NCI-H2029 (cell line): ENCODE measurements at regions not wholly inside any gene's neighbourhood (a gene's known extent, or its start where the extent isn't known, plus 50 kb on each side); places are given as distances from the start of the nearest gene placed in this dataset.
A peak's percentile ranks its signal among the peaks of the same experiment; 100 is the strongest.
"Not testable (repeated sequence)": the region's sequence is repeated elsewhere in the genome, so short reads cannot be mapped to it uniquely, and the experiment has no call there.

Experiments
- DNase-seq: peaks from one replicate; lab custom pipeline; 2025; lab: John Stamatoyannopoulos, UW

DNA sequence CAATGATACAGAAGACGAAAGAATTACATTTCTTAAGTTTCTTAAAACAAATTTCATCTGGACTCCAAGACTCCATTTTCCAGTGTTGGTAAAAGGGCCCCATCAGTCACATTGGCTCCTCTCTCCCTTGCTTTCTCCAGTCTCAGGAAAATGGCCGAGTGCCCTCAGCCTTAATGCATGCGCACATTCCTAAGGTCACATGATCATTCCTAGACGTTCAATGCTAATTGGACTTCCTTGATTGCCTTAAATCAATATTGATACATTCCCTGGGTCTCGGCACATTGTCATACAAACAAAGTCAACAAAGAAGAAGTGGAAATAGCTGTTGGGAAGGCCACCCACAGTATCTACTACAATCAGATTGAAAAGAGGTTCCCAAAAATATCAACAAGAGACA lies 413.6 kb upstream of the GRAMD2B start:
- DNase-seq = no peak

- not testable (repeated sequence) for DNase-seq
Observed at GRCh38 chr5:126011526-126011925, 411.7 kb upstream of the GRAMD2B start.

- DNase-seq = no peak
Observed at GRCh38 chr5:126014676-126015075, 408.5 kb upstream of the GRAMD2B start.

- no peak for DNase-seq
Observed at GRCh38 chr5:126015235-126016181, 407.7 kb upstream of the GRAMD2B start.

GRCh38 chr5:126016256-126016655 lies 407.0 kb upstream of the GRAMD2B start:
- DNase-seq = peak; percentile 12

DNA sequence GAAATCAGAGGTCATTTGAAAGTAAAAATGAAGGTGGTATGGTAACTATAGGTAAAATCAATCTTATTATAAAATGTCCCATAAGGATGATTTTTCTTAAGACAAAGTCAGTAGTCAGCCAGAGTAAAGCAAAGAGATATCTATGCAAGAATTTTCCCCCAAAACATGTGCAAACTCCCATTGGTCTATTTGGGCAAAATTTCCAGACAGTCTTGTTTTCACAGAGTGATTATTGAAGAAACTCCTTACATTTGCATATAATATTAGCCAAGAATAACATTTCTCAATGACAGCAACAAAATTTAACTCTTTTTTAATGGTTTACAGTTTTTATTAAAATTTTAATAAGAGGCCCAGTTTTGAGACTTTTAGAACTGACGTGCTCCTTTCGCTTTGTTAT lies 406.1 kb upstream of the GRAMD2B start:
- no peak for DNase-seq

- no peak for DNase-seq
Observed at GRCh38 chr5:126020770-126021169, 402.4 kb upstream of the GRAMD2B start.

DNA sequence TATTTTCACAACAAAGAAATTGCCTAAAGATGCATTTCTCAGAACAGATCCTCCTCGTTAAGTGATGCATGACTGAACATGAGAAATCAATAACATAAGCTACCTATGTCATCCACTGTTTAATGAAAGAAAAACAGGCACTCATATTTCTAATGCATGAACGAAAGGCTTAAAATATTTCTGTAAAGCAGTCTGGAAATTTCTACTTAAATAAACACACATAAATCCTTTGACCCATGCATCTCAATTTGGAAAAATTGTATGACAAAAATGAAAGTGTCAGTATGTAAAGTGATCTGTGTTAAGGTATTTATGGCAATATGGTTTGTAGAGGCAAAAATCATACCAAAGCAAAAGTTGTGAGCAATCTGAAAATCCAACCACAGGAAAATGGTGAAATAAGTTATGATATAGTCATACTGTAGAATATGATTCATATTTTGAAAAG lies 399.2 kb upstream of the GRAMD2B start:
- DNase-seq = no peak

DNA sequence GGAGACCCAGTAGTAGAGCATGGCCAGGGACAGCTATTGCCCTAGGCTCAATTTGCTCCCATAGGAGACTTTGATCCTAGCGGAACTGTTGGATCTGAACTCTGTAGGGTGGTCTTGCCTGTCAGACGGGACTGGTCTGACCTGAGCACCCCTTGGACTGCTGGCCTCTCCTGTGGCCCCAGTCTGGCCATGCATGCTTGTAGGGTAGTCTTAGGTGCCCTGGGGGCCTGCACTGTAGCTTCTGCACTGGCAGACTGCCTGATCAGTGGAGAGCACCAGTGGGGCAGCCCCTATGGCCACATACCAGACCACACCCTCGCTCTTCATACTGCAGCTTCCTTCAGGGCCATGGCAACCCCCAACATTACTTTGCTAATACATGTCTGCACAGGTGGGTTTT lies 396.1 kb upstream of the GRAMD2B start:
- DNase-seq = no peak

DNA sequence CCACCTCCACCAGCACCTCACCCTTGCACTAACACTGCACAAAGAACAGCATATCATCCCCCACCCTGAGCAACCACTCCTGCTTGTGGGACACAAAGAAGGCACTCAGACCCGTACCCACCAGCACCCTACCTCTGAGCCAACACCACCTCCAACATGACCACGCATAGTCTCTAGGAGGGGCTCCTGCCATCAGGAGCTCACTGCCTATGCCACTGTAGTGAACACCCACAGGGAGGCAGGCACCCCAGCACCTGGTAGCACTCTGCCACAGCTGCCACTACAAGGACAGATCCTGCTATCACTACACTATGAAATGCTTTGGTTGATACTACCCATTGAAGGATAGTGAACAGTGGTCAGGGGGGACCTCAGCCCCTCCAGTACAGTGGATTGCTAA lies 395.6 kb upstream of the GRAMD2B start:
- no peak for DNase-seq

DNA sequence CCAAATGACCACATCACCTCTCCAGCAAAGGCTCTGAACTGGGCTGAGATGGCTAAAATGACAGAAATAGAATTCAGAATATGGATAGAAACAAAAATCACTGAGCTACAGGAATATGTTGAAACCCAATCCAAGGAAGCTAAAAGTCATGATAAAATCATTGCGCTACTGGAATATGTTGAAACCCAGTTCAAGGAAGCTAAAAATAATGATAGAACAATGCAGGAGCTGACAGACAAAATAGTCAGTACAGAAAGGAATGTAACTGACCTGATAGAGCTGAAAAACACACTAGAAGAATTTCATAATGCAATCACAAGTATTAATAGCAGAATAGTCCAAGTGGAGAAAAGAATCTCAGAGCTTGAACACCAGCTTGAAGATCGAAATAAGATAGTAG lies 394.9 kb upstream of the GRAMD2B start:
- no peak for DNase-seq

GRCh38 chr5:126029282-126029681 lies 393.9 kb upstream of the GRAMD2B start:
- not testable (repeated sequence) for DNase-seq

- no peak for DNase-seq
Observed at GRCh38 chr5:126030698-126031097, 392.5 kb upstream of the GRAMD2B start.

- DNase-seq = peak; percentile 77
Observed at GRCh38 chr5:126031989-126032716, 391.1 kb upstream of the GRAMD2B start.

- no peak for DNase-seq
Observed at GRCh38 chr5:126043688-126044087, 379.5 kb upstream of the GRAMD2B start.

GRCh38 chr5:126044111-126044668 lies 379.0 kb upstream of the GRAMD2B start:
- peak; percentile 40 for DNase-seq

DNA sequence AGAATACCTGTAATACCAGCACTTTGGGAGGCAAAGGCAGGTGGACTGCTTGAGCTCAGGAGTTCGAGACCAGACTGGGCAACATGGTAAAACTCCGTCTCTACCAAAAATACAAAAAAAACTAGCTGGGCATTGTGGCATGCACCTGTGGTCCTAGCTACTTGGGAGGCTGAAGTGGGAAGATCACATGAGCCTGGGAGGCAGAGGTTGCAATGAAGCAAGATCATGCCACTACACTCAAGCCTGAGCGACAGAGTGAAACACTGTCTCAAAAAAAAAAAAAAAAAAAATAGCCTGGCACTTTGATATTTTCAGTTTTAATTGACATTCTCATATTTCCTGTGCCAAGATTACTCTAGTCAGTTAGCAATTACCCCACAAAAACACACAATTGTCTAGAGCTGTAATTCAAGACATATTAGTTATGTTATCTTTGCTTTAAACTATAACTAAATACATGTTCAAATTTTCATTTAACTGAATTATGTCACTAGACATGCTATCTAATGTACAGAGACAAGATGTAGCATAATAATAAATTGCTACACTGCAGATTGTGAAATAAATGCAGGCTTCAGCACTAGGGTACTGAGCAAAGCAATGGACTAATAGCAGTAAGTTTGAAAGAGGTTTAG lies 378.2 kb upstream of the GRAMD2B start:
- DNase-seq = no peak

DNA sequence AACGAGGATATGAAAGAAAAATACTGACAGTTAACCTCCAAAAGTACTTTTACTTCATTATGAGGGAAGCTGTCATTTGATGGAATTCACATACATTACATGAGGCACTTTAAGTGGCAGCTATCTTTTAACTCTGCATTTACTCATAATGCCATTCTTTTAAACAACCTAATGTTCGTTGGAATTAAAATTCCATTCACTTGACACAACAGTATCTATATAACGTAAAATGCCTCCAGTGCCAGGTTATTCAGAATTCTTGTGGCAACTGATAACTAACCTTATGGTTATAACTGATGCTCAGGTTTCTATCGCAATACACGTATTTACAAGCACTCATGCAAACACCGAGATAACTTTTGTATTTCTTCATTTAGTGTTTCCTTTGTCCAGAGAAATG lies 376.9 kb upstream of the GRAMD2B start:
- no peak for DNase-seq

- no peak for DNase-seq
Observed at GRCh38 chr5:126046846-126047571, 376.2 kb upstream of the GRAMD2B start.

- DNase-seq = no peak
Observed at GRCh38 chr5:126052120-126052519, 371.1 kb upstream of the GRAMD2B start.

DNA sequence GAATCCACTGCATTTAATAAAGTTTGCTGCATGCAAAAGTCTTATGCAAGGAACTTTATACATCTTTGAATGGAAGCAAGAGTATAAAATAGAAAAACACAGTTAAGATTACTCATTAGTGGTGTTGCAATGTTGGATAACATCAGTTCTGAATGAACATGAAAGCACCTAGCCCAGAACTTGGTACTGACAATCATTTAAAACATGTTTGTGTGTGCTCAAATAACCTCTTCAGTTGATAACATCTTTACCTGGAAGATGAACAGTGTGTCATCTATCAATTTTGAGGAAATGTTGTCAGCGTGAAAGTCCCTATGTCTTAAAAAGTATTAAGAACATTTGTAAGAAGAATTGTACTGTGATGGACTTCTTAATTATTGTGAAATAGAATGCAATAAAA lies 370.4 kb upstream of the GRAMD2B start:
- no peak for DNase-seq

DNA sequence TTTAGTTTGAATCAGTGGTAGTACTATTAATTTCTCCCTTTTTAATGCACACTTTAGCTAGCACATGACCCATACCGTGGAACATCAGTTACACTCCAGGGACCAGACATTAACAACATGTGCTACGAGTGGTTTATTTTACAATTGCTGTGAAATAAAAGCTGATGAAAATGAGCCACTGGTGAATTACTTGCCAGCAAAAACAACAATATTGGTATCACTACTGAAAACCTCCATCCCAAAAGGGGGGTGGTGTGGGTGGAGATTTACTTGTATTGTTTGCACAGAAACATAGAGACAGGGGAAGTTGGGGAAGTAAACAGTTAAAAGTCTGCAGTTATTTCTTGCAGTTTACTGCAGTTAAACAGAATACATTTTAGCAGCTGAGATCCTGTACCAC lies 369.6 kb upstream of the GRAMD2B start:
- DNase-seq = no peak
